Fibroblast of mammary gland (primary cell): ENCODE measurements at regions not wholly inside any gene's neighbourhood (a gene's known extent, or its start where the extent isn't known, plus 50 kb on each side); places are given as distances from the start of the nearest gene placed in this dataset.

Experiments used
- DNase-seq: peaks from one replicate; pipeline ENCODE4 v3.0.0-alpha.2; 2010; ENCODE audit warnings: low read depth
- H3K4me3 ChIP-seq: 2 replicates; pipeline ENCODE4 v1.5.1; 2011; ENCODE audit warnings: low read depth, mild to moderate bottlenecking, low read length, moderate library complexity; ENCODE audit not compliant: control insufficient read depth
- TF ChIP-seq, protein P1 (sequence below): conservative IDR thresholded peaks from 2 replicates; pipeline ENCODE4 v1.5.1; 2011; ENCODE audit warnings: low read depth, low read length, inconsistent platforms; ENCODE audit not compliant: control insufficient read depth, insufficient read depth

- no peak for DNase-seq
- TF ChIP-seq, protein P1, sequence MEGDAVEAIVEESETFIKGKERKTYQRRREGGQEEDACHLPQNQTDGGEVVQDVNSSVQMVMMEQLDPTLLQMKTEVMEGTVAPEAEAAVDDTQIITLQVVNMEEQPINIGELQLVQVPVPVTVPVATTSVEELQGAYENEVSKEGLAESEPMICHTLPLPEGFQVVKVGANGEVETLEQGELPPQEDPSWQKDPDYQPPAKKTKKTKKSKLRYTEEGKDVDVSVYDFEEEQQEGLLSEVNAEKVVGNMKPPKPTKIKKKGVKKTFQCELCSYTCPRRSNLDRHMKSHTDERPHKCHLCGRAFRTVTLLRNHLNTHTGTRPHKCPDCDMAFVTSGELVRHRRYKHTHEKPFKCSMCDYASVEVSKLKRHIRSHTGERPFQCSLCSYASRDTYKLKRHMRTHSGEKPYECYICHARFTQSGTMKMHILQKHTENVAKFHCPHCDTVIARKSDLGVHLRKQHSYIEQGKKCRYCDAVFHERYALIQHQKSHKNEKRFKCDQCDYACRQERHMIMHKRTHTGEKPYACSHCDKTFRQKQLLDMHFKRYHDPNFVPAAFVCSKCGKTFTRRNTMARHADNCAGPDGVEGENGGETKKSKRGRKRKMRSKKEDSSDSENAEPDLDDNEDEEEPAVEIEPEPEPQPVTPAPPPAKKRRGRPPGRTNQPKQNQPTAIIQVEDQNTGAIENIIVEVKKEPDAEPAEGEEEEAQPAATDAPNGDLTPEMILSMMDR = no peak
- H3K4me3 ChIP-seq = no peak overlapping the region
Observed at GRCh38 chr2:516944-517343, 160.3 kb downstream of the TMEM18 start.

DNA sequence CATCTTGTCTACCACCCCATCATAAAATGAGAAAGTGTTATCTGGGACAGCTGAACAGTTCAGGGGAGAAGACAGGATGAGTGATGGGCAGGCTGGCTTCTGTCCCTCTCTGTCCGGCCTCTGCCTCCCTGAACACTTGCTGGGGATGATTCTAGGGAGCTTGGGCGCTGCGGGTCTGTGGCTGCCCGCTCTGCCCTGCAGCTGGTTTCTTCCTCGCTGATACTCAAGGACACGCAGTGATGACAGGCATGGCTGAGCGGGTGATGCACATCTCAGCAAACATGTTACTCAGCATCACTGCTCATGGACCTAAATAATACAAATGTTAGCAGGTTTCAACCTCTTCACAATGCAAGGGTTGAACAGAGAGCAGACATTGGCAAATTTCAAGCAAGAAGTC lies 161.1 kb downstream of the TMEM18 start:
- no peak for DNase-seq
- no peak overlapping the region for H3K4me3 ChIP-seq
- TF ChIP-seq, protein P1 = no peak

- DNase-seq = no peak
- TF ChIP-seq, protein P1 = no peak
- H3K4me3 ChIP-seq = no peak overlapping the region
Observed at GRCh38 chr2:515441-516127, 161.6 kb downstream of the TMEM18 start.

DNA sequence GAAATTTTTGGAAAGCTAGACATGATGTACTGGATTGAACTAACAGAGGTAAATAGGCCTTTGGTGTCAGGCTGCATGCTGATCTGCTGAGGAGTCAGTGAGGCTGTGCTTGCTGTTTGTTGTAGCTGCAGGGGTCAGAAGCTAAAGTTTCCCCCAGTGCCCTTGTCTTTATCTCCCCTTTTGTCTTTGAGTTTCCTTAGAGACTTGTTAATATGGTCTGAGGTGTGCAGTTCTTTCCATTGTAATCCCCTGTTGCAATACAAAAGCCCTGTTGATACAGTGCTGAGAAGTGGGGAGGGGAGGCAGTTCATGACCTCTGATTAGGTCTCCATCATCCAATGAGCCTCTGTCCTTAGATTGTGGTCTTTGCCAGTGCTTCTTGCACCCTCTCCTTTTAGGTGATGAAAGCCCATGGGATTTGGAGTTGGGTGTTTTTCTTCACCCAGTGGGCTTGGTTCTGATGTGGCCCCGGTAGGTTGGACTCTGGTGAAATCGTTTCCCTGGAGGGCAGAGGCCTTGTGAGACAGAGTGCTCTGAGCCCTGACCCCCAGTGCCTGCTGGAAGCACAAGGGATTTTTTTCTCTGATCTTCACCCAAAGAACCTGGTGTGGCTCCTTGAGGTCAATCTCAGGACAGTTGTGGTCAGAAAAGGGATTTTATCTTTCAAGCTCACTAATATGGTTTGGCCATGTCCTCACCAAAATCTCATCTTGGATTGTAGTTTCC lies 163.1 kb downstream of the TMEM18 start:
- H3K4me3 ChIP-seq = no peak overlapping the region
- TF ChIP-seq, protein P1 = no peak
- no peak for DNase-seq

DNA sequence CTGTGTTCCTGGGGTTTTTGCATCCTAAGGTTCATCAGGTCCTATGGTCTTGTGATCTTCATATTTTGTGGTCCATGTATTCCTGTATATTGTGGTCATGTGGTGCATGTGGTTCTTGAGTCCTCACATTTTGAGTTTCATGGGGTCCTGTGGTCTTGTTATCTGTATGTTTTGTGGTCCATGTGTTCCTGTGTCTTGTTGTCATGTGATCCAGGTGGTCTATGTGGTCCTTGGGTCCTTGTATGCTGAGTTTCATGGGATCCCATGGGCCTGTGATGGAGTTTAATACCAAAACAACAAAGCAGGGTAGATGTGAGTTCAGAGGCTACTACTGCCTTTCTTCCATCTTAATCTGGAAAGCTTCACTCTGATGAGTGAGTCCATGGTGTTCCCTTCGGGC lies 166.4 kb downstream of the TMEM18 start:
- TF ChIP-seq, protein P1 = no peak
- no peak for DNase-seq
- H3K4me3 ChIP-seq = no peak overlapping the region

DNA sequence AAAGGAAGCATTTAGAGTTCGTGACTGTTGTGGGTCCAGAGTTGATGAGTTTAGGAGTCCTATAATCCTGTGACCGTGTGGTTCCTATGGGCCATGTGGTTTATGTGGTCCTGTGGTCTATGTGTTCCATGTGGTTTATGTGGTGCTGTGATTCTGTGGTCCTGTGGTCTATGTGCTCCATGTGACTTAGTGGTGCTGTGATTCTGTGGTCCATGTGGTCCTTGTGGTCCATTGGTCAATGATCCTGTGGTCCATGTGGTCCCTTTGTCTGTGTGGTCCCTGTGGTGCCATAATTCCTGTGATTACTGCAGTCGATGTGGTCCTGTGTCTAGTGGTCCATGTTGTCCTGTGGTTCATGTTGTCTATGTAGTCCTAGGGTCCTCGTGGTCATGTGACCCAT lies 167.3 kb downstream of the TMEM18 start:
- no peak for DNase-seq
- TF ChIP-seq, protein P1 = no peak
- no peak overlapping the region for H3K4me3 ChIP-seq
